OCI-LY7 (cell line): ENCODE measurements at regions not wholly inside any gene's neighbourhood (a gene's known extent, or its start where the extent isn't known, plus 50 kb on each side); places are given as distances from the start of the nearest gene placed in this dataset.

ENCODE experiments used
- CTCF ChIP-seq: fragments of 200-600 bp; sonication (generic); conservative IDR thresholded peaks from 2 replicates; pipeline ENCODE4 v1.5.1; 2014; ENCODE audit warnings: mild to moderate bottlenecking, antibody characterized with exemption, low read length, moderate library complexity, mixed read lengths
- EZH2phosphoT487 ChIP-seq: fragments of 200-600 bp; sonication (generic); IDR thresholded peaks from 2 replicates; pipeline ENCODE4 v1.6.1; 2018; ENCODE audit warnings: low read depth, borderline replicate concordance, mild to moderate bottlenecking, mixed run types, antibody characterized with exemption, low read length, moderate library complexity, mixed read lengths

- no peak for TF ChIP-seq CTCF
- TF ChIP-seq EZH2phosphoT487: no peak
Measured at GRCh38 chr2:129318581-129319421, 660.7 kb upstream of the RAB6C start.
